ENCODE measurements at regions not wholly inside any gene's neighbourhood (a gene's known extent, or its start where the extent isn't known, plus 50 kb on each side); places are given as distances from the start of the nearest gene placed in this dataset.

DNA sequence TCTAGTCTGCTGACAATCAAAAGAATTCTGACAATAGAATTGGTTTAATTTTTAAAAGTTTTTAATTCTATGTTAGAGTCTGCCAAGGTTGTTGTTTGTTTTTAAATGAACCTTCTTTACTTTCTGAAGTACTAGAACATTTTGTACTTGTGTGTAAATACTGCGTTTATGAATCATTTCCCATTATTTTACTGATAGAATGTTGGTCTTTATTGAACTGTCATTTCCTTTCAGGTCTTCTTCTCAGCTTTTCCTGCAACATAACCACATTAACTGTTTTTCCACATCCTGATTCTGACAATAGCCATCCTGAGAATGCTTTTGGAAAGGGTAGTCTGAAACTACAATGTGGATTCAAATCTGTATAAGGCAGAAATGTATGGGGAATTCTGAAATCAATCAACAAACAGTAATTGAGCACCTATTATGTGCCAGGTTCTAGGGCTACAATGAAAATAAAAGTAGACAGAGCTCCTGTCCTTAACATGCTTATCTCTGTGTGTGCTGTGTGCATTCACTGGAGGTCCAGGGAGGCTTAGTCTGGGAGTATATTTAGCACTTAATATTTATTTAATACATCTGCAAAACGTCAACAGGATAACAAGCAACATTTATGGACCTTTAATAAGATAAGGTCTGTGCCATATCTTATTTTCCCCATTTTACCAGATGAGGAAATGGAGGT lies 73.1 kb upstream of the SLC38A2 start:
- no peak for DNase-seq

DNA sequence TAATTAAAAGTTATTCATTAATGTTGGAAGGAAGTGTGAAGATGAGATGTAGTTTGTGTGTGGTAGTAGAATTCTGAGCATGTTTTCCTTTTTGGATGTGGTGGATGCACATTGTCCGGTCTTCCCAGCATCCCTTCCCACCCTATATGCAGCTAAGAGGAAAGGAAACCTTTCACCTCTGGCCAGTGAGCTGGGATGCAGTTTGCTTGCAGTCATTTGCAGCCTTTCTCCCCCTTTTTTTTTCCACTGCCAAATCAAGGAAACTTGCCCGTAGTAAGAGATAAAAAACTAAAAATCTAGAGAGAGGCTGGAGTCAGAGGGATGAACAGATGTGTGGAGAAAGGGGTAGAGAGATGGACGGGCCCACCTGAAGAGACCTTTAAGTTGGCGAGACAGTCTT lies 72.5 kb upstream of the SLC38A2 start:
- no peak for DNase-seq

DNA sequence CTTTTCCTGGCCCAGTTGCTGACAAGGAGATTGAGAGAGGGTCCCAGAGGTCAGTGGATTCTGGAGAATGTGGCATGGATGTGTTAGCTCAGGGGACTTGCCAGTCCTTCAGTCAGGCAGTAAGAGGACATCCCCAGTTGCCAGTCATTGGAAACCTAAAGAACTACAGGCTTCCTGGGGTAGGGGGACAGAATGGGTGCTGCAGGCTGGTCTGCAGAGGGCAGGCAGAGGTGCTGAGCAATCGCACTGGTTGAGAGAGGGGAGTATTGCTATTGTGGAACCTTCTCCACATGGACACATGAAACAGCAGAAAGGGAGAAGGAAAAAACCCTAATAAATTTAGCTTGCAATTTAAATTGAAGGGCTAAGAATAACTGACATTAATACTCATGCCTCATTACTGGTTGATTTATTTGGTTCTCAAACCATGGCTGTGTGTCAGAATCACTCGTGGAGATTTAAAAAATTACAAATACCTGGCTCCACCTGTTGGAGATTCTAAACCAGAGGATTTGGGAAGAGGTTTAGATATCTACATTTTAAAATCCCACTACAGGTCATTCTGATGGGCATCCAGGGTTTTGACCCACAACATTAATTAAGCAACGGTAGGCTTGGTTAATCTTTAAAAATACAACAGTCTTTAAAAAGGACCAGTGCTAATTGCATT lies 71.2 kb upstream of the SLC38A2 start:
- DNase-seq = no peak

DNA sequence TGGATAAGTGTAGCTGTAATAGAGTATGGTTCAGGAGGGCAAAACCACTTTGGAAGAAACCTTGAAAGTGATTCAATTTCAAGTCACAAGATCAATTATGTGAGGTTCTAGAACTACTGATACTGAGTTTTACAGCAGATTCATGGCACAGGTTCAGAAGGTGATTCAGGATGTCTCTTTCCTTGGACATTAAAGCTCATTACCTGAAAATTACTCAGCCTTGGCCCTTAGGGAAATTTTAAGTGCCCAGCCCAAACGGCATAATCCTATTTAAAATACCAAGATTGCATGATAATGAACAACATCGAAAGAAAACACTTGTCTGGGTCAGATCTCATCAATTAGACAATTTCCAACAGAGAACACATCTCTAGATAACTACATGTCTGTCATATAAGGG lies 70.2 kb upstream of the SLC38A2 start:
- DNase-seq = no peak

DNA sequence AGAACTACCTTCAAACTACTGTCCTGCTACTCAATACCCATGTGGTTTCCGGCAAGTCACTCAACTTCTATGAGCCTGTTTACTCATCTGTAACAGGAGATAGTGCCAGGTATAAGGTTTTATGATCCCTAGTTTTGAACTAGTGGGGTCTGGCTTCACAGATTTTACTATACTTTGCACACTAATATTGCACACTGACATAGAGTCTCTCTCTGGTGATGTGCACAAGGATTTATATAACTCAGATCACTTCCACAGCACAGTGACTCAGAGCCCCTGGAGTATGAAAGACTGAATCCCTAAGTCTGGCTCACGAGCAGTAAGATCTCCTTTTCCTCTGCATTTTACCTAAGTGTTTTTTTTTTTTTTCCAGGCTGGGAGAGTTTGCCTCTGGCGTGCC lies 69.7 kb upstream of the SLC38A2 start:
- no peak for DNase-seq

DNA sequence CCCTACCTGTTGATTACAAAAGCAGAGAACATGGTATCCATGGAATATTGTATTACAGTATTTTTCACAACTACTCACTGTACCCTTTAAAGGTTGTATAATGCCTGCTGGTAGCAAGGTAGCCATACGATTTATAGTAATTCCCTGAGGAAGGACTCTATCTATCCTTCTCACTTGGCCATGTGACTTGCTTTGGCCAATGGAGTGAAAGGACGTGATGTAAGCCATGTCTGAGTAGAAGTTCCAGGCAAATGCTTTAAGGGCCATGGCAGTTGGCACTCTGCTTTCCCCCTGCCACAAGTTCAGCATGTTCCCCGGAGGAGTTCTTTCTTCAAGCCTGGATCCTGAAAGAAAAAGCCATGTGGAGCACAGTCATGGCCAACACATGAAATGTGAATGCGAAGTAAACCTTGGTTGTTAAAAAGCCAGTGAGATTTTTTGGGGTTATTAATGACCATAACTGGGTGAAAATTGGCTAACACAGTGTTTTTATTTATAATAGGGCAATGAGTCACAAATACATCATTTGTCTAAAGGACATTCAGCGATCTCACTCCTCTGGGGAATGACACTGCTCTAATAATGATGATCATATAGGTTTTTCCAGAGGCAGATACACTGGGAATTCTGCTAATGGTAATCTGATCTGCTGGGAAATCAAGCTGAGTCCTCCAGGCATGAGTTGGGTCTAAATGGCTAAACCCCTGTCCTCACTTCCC lies 67.4 kb upstream of the SLC38A2 start:
- no peak for DNase-seq

DNA sequence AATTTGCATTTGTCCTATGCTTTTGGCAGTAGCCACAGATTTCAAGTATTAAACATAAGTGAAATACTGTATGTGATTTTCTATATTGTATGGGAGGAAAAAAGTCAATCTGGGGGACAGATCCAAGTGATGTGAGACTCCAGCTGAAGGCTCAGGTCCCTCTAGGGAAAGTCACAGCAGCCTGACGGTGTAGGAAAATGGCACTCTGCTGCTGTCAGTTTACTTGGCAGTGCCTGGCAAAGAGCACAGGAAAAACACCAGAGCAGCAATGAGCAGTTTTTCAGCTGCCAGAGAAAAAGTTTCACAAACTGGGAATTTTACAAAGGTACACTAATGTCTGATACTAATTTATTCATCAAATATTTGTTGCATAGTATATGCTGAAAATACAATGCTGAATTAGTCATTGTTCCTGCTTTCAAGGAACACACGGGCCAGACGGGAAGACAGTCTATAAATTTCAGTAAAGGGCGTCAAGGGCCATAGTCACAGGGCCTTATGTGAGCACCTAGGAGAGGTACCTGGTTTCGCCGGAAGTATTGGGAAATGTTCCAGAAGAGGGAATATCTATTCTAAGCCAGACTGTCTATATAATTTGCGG lies 66.2 kb upstream of the SLC38A2 start:
- DNase-seq = no peak

DNA sequence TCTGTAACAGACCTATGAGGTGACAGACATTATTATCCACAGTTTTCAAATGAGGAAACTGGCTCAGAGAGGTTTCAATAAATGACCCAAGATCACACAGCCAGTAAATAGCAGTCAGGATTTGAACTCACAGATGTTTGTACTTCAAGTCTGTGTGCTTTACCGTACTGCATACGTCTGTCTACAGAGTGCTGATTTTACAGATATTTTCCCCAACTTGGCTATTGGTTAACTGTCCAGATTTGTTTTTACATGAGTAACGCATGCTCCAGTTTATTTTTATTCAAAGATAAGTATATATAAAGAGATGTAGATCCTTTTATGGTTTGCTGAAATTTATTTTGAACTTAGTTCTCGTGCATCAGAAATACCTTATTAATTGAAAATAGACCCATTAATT lies 65.7 kb upstream of the SLC38A2 start:
- DNase-seq = no peak

DNA sequence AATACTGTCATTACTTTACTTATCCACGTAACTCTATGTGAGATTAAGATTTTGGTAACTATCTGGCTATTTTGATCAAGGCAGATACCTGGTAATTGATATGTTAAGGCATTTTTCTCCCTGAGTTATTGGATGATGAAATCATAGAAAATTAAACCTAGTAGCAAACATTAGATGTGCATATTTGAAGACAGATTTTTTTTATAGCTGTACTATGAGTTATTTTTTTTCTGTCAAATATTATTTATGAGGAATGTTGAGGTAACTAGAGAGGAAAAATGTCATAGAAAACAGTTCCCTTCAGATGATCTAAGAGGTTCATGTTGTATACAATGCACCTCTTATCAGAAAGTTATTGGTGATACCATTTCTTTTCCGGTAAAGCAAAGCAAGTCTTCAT lies 64.9 kb upstream of the SLC38A2 start:
- DNase-seq = no peak

DNA sequence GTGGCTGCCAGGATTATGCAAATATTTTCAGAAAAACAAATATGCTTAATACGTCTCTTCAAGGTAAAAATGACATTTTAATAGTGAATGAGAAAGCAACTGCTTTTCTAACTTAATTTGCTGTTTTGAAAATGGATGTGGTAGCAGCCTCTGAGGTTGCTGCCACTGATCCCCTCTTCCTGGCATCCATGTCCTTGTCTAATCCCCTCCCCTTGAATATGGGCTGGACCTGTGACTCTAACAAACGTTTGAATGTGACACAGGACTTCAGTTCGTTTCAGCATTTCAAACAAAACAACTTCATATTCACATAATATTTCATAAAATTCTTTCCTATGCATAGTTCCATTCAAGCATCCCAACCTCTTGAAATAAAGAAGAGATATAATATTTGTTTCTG lies 64.2 kb upstream of the SLC38A2 start:
- DNase-seq = no peak

DNA sequence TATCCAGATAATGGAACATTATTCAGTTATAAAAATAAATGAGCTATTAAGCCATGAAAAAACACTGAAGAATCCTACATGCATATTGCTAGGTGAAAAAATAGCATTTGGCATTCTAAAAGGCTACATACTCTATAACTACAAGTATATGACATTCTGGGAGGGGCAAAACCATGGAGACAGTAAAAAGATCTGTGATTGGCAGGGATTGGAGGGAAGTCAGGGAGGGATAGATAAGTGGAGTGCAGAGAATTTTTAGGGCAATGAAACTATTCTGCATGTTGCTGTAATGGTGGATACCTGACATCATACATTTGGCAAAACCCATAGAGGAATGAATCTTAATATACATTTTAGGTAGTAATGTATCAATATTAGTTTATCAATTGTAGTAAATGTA lies 63.1 kb upstream of the SLC38A2 start:
- no peak for DNase-seq

DNA sequence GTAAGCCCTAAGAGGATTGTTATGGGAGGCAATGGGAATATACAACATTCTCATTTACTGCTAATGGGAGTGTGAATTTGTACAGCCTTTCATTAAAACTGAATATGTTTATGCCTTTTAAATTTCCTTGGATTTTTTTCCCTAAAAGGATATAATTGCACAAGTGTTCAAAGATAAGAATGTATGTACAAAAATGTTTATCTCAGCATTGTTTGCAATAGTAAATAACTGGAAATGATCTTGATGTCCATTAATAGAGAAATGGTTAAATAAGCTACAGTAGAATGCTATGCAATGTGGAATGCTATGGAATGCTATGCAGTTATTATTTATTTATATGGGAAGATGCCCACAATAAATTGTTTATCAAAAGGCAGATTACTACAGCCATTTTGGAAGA lies 62.5 kb upstream of the SLC38A2 start:
- no peak for DNase-seq

DNA sequence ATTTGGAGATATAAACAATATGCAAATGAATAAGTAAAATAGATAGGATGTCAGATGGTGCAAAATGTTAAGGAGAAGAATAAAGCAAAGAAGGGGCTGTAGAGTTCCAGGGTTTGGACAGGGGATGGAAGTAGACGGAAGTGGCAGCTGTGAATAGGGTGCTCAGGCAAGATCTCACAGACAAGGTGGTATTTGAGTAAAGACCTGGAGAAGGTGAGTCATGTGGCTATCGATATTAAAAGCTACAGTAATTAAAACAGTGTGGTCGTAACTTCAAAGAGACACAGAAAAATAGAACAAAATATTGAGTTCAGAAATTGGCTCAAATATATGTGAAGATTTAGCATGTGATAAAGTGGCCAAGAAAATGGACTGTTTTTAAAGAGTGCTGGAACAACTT lies 61.3 kb upstream of the SLC38A2 start:
- no peak for DNase-seq

DNA sequence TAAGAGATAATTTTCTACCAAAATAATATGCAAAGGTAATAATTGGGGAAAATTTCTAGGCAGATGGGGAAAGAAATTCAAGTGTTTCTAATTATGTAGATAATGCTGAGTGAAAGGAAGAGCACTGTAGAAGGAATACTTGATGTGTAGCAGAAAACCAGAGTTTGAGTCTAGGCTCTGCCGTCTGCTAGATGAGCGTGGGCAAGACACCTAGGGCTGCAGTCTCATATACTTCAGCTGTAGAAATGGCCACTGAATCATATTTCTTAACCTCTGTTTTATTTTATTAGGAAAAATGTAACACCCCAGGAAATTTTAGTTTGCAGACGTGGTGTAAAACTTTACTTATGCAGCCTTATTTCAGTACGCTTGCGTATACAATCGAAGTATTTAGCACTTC lies 59.8 kb upstream of the SLC38A2 start:
- DNase-seq = no peak

DNA sequence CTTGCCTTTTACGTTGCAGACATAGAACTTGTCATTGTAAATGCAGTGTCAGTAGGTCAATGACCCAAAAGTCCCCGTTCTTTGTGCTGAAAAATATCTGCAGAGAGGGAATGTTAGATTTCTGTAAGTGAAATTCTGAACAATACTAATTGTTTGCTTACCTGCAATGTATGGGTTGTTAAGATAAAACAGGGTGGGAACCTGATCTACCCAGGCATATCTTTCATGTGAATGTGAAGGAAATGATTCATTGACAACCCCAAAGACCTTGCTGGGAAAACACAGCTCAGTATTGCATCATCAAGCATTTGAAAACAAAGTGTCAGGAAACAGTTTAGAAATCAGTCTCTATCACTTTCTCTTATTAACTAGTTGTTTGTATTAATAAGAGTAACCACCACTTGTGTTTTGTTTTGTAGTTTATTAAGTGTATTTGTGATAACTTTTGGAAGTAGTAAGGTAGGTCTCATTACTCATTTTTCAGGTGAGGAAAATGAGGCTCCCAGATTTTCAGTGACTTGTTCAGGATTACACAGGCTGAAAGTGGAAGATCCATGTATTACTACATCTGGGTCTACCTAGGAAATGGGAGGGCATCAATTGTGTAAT lies 57.9 kb upstream of the SLC38A2 start:
- DNase-seq = peak in 1 of 5 donors; percentile 83
